HepG2 (cell line): ENCODE measurements at regions not wholly inside any gene's neighbourhood (a gene's known extent, or its start where the extent isn't known, plus 50 kb on each side); places are given as distances from the start of the nearest gene placed in this dataset.

Experiments
- ATAC-seq: fragments of 200-7000 bp; cut with Tn5 transposase; 3 replicates; pipeline ENCODE4 v1.9.1; 2020; ENCODE audit warnings: mild to moderate bottlenecking, moderate library complexity
- BruUV-seq: library from RNA; stranded (reverse); fragments of 400-500 nt; replicated peaks from 2 replicates; lab custom pipeline; 2021; lab: Mats Ljungman, UMichigan
- CTCF ChIA-PET: fragments of 300-600 bp; formaldehyde crosslinking; extraction: SDS; loops from one replicate; lab custom pipeline; 2021; ENCODE audit warnings: low total read pairs, inconsistent platforms, low intra/inter-chr PET ratio; lab: Yijun Ruan, JAX
- POLR2A ChIA-PET: fragments of 350-600 bp; sonication (Branson Sonifier 250); formaldehyde crosslinking; loops from one replicate; lab custom pipeline; 2020; ENCODE audit warnings: antibody characterized with exemption, inconsistent platforms; lab: Yijun Ruan, JAX
- DNase-seq: peaks from one replicate; pipeline ENCODE4 v3.0.0-alpha.2; 2015; ENCODE audit warnings: low spot score
- FAIRE-seq: peaks from 3 replicates; lab custom pipeline; 2011; peaks lifted over from hg19 to GRCh38; lab: Jason Lieb, UNC
- H2AFZ ChIP-seq: one replicate; pipeline ENCODE4 v1.6.1; 2011; ENCODE audit warnings: low read length, inconsistent platforms
- H3K27ac ChIP-seq: fragments of 300-600 bp; 3 replicates; pipeline ENCODE4 v1.8.0; 2011; ENCODE audit warnings: mixed run types, mild to moderate bottlenecking, mixed read lengths, low read length, inconsistent platforms; ENCODE audit not compliant: insufficient read depth; ENCODE audit errors: extremely low read length
- H3K27me3 ChIP-seq, 2 experiments: fragments of 200-600 bp in 1 of 2; 2 replicates in 1 of 2; 3 replicates in 1 of 2; pipeline versions ENCODE4 v1.6.0 to v1.8.0; 2011; ENCODE audit warnings: low read length in 2 of 2, mild to moderate bottlenecking in 2 of 2, moderate library complexity in 2 of 2, inconsistent platforms in 1 of 2; ENCODE audit not compliant: insufficient read depth in 2 of 2, control insufficient read depth in 1 of 2
- H3K36me3 ChIP-seq, 2 experiments: fragments of 200-600 bp in 1 of 2; replicated peaks in 1 of 2; 2 replicates in 1 of 2; 3 replicates in 1 of 2; pipeline versions ENCODE4 v1.5.1 to v1.8.0; 2011; ENCODE audit warnings: low read length in 2 of 2, inconsistent platforms in 1 of 2; ENCODE audit not compliant: insufficient read depth in 2 of 2, control insufficient read depth in 1 of 2
- H3K4me1 ChIP-seq: 2 replicates; pipeline ENCODE4 v1.5.1; 2012; ENCODE audit warnings: low read length, inconsistent platforms; ENCODE audit not compliant: insufficient read depth
- H3K4me2 ChIP-seq: 2 replicates; pipeline ENCODE4 v1.6.0; 2011; ENCODE audit warnings: low read depth, low read length, inconsistent platforms
- H3K4me3 ChIP-seq, 3 experiments: fragments of 200-600 bp in 1 of 3; sonication (generic), shearing (Covaris generic) in 1 of 3; replicated peaks in 1 of 3; 2 replicates each; pipeline ENCODE4 v1.5.1; 2011 to 2016; ENCODE audit warnings: low read length in 3 of 3, inconsistent platforms in 2 of 3, low read depth in 2 of 3, mild to moderate bottlenecking in 2 of 3, control low read depth in 1 of 3, mixed read lengths in 1 of 3; ENCODE audit not compliant: insufficient read depth in 1 of 3
- H3K79me2 ChIP-seq: one replicate; pipeline ENCODE4 v1.6.1; 2011; ENCODE audit warnings: low read length, inconsistent platforms; ENCODE audit not compliant: insufficient read depth
- H3K9ac ChIP-seq: 2 replicates; pipeline ENCODE4 v1.6.0; 2011; ENCODE audit warnings: mild to moderate bottlenecking, low read depth, low read length, inconsistent platforms; ENCODE audit not compliant: insufficient read depth
- H3K9me3 ChIP-seq: 2 replicates; pipeline ENCODE4 v1.5.1; 2012; ENCODE audit warnings: mild to moderate bottlenecking, low read length
- H4K20me1 ChIP-seq: 2 replicates; pipeline ENCODE4 v1.6.0; 2011; ENCODE audit warnings: inconsistent platforms, mild to moderate bottlenecking, low read length, moderate library complexity; ENCODE audit not compliant: insufficient read depth
- CREM ChIP-seq, 2 experiments: sonication (generic) in 1 of 2; formaldehyde crosslinking in 1 of 2; IDR thresholded peaks; 2 replicates each; pipeline versions ENCODE4 v1.4.0 to v1.6.1; 2016 to 2020; ENCODE audit warnings: antibody characterized with exemption in 1 of 2, mild to moderate bottlenecking in 1 of 2, missing genetic modification reagents in 1 of 2
- HHEX ChIP-seq: IDR thresholded peaks from 2 replicates; pipeline ENCODE4 v1.6.1; 2016; ENCODE audit warnings: control low read depth
- JARID2 ChIP-seq: sonication (generic); formaldehyde crosslinking; IDR thresholded peaks from 2 replicates; pipeline ENCODE4 v1.8.1; 2023; ENCODE audit warnings: missing genetic modification reagents, inconsistent platforms; ENCODE audit not compliant: insufficient replicate concordance
- KLF9 ChIP-seq: IDR thresholded peaks from 2 replicates; pipeline ENCODE4 v1.6.1; 2016; ENCODE audit warnings: low read depth
- PHF8 ChIP-seq: sonication (generic); formaldehyde crosslinking; IDR thresholded peaks from 2 replicates; pipeline ENCODE4 v1.5.0; 2020; ENCODE audit warnings: missing genetic modification reagents
- TAF1 ChIP-seq: sonication (generic); formaldehyde crosslinking; IDR thresholded peaks from 2 replicates; pipeline ENCODE4 v1.4.0; 2020; ENCODE audit warnings: missing genetic modification reagents
- TBP ChIP-seq: sonication (generic); formaldehyde crosslinking; IDR thresholded peaks from 2 replicates; pipeline ENCODE4 v1.5.0; 2020; ENCODE audit warnings: missing genetic modification reagents
- ZBTB3 ChIP-seq: sonication (generic); formaldehyde crosslinking; IDR thresholded peaks from 2 replicates; pipeline ENCODE4 v1.4.0; 2020; ENCODE audit warnings: low read depth, mild to moderate bottlenecking, moderate library complexity, missing genetic modification reagents, borderline replicate concordance
- ZFP1 ChIP-seq: IDR thresholded peaks from 2 replicates; pipeline ENCODE4 v1.6.1; 2016
- ZFP62 ChIP-seq: sonication (generic); formaldehyde crosslinking; IDR thresholded peaks from 2 replicates; pipeline ENCODE4 v1.4.0; 2020; ENCODE audit warnings: missing genetic modification reagents
- ZNF496 ChIP-seq: sonication (generic); formaldehyde crosslinking; IDR thresholded peaks from 2 replicates; pipeline ENCODE4 v1.8.1; 2023; ENCODE audit warnings: mild to moderate bottlenecking, moderate library complexity, missing genetic modification reagents; ENCODE audit not compliant: insufficient replicate concordance
- ZNF737 ChIP-seq: sonication (generic); formaldehyde crosslinking; IDR thresholded peaks from 2 replicates; pipeline ENCODE4 v1.5.0; 2020; ENCODE audit warnings: missing genetic modification reagents, mild to moderate bottlenecking, borderline replicate concordance
- ZNF746 ChIP-seq: sonication (generic); formaldehyde crosslinking; IDR thresholded peaks from 2 replicates; pipeline ENCODE4 v1.8.0; 2022; ENCODE audit warnings: mild to moderate bottlenecking, missing genetic modification reagents
- ZNF772 ChIP-seq: sonication (generic); formaldehyde crosslinking; IDR thresholded peaks from 2 replicates; pipeline ENCODE4 v1.5.0; 2020; ENCODE audit warnings: mild to moderate bottlenecking, missing genetic modification reagents
- ZNF850 ChIP-seq: sonication (generic); formaldehyde crosslinking; conservative IDR thresholded peaks from 2 replicates; pipeline ENCODE4 v1.9.0; 2021; ENCODE audit warnings: mild to moderate bottlenecking, missing genetic modification reagents
- whole genome bisulfite sequencing: methylation state at CpG from one replicate; pipeline ENCODE4 v1.1.6; 2017; ENCODE audit warnings: low lambda C conversion rate; 5-methylcytosine and 5-hydroxymethylcytosine counted together
- in situ Hi-C: cut with HindIII; loops from 2 replicates; pipeline ENCODE4 v1.10.0; 2017; ENCODE audit warnings: low pct_unique_long_range_greater_than_20kb; ENCODE audit not compliant: extremely low pct_ligation_motif_present
- intact Hi-C: fragments of 100-400 bp; cut with micrococcal nuclease; formaldehyde crosslinking; loops from one replicate; pipeline ENCODE4 v1.10.0; 2022; ENCODE audit not compliant: unreplicated experiment
- TF ChIP-seq, protein P1 (sequence below): IDR thresholded peaks from 2 replicates; pipeline ENCODE4 v1.6.1; 2016; ENCODE audit warnings: control low read depth
- TF ChIP-seq, protein P2 (sequence below): sonication (generic); formaldehyde crosslinking; IDR thresholded peaks from 2 replicates; pipeline ENCODE4 v1.5.0; 2020; ENCODE audit warnings: missing genetic modification reagents
- TF ChIP-seq, protein P3 (sequence below): sonication (generic); formaldehyde crosslinking; IDR thresholded peaks from 2 replicates; pipeline ENCODE4 v1.5.1; 2020; ENCODE audit warnings: missing genetic modification reagents, mild to moderate bottlenecking, borderline replicate concordance

DNA sequence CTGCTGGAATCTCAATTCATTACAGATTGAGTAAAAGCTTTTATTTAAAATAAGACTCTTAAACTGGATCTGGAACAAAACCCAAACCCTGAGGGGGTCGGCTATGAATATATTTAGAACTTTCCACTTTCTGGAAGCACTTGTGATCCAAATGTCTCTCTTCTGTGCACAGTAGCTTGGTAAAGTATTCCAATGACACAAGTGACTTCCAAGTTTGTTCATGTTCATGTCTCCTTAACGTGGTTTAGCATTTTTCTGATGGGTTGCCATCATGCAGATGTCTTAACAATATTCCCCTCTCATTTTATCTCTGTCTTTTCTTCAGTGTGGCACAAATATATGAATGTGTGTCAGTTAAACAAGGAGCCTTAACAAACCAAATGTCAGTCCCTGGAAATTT lies 191.9 kb upstream of the SORCS1 start:
- no peak overlapping the region for H3K4me3 ChIP-seq
- ChIA-PET CTCF (no interaction called here), POLR2A (no interaction called here)
- TF ChIP-seq ZFP1 (CRISPR knock-in tag) = no peak
- TF ChIP-seq, protein P1, sequence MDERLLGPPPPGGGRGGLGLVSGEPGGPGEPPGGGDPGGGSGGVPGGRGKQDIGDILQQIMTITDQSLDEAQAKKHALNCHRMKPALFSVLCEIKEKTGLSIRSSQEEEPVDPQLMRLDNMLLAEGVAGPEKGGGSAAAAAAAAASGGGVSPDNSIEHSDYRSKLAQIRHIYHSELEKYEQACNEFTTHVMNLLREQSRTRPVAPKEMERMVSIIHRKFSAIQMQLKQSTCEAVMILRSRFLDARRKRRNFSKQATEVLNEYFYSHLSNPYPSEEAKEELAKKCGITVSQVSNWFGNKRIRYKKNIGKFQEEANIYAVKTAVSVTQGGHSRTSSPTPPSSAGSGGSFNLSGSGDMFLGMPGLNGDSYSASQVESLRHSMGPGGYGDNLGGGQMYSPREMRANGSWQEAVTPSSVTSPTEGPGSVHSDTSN (CRISPR knock-in tag) = no peak
- TF ChIP-seq ZNF737 (CRISPR knock-in tag) = no peak
- H4K20me1 ChIP-seq = no peaks in the 10 kb centered on the region
- no peak overlapping the region for H3K4me2 ChIP-seq
- H3K27me3 ChIP-seq = no peaks in the 10 kb centered on the region
- intact Hi-C loops (no loop called here), in situ Hi-C loops (no loop called here)
- WGBS = 6% methylated on average over 2 of the region's 2 CpGs
- H3K36me3 ChIP-seq = no peaks in the 10 kb centered on the region
- ATAC-seq (no peak), FAIRE-seq (no peak), DNase-seq (no peak)
- H3K9me3 ChIP-seq = peaks cover 77% of the 10 kb centered on the region
- no TSS peak for BruUV-seq
- no peaks in the 10 kb centered on the region for H3K79me2 ChIP-seq
- no peak overlapping the region for H3K9ac ChIP-seq
- H3K27ac ChIP-seq = no peak overlapping the region
- no peak overlapping the region for H2AFZ ChIP-seq
- H3K4me1 ChIP-seq = no peaks in the 10 kb centered on the region

DNA sequence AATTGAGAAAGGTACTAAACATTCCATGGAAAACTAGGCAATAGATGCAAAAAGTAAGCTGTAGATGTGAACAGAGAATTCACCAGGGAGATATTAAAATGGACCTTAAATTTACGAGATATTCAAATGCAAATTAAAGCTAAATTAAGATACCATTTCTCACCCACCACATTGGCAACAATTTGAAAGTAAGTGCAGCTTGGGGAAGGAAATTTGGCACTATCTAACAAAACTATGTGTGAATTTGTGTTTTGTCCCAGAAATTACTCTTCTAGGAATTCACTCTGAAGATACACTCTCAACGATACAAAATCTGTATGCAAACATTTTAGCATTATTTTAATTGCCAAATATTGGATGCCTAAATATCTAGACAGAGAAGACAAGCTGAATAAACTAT lies 178.2 kb upstream of the SORCS1 start:
- no peak overlapping the region for H3K4me2 ChIP-seq
- 2% methylated on average over 2 of the region's 2 CpGs for WGBS
- H2AFZ ChIP-seq = no peak overlapping the region
- CTCF ChIA-PET = no interaction called here
- BruUV-seq = no TSS peak
- H3K27me3 ChIP-seq = no peaks in the 10 kb centered on the region; a peak in 1 of 5 replicates
- no peaks in the 10 kb centered on the region for H4K20me1 ChIP-seq
- TF ChIP-seq, protein P2, sequence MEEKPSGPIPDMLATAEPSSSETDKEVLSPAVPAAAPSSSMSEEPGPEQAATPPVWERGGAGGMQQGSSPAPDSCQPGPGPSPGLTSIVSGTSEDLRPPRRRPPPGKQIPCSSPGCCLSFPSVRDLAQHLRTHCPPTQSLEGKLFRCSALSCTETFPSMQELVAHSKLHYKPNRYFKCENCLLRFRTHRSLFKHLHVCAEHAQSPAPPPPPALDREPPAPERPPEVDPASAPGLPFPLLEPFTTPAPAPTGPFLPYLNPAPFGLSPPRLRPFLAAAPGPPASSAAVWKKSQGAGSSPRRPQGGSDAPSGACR (CRISPR knock-in tag) = no peak
- TF ChIP-seq TAF1 (no peak), JARID2 (no peak), CREM (IDR thresholded peaks at IDR 0.05) (no peak), CREM (CRISPR knock-in tag; IDR thresholded peaks at IDR 0.05) (no peak), ZBTB3 (no peak), ZNF746 (CRISPR knock-in tag) (no peak), TBP (no peak), PHF8 (CRISPR knock-in tag) (no peak), ZNF496 (no peak), HHEX (CRISPR knock-in tag) (no peak), ZNF850 (CRISPR knock-in tag) (no peak), ZNF772 (no peak), ZFP62 (no peak), ZFP1 (CRISPR knock-in tag) (no peak), KLF9 (CRISPR knock-in tag) (no peak)
- TF ChIP-seq, protein P3, sequence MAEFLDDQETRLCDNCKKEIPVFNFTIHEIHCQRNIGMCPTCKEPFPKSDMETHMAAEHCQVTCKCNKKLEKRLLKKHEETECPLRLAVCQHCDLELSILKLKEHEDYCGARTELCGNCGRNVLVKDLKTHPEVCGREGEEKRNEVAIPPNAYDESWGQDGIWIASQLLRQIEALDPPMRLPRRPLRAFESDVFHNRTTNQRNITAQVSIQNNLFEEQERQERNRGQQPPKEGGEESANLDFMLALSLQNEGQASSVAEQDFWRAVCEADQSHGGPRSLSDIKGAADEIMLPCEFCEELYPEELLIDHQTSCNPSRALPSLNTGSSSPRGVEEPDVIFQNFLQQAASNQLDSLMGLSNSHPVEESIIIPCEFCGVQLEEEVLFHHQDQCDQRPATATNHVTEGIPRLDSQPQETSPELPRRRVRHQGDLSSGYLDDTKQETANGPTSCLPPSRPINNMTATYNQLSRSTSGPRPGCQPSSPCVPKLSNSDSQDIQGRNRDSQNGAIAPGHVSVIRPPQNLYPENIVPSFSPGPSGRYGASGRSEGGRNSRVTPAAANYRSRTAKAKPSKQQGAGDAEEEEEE (CRISPR knock-in tag) = no peak
- FAIRE-seq (no peak), DNase-seq (no peak), ATAC-seq (no peak)
- no peaks in the 10 kb centered on the region for H3K79me2 ChIP-seq
- H3K9me3 ChIP-seq = peaks cover 86% of the 10 kb centered on the region
- H3K4me1 ChIP-seq = no peaks in the 10 kb centered on the region
- H3K9ac ChIP-seq = no peak overlapping the region
- H3K4me3 ChIP-seq = no peak overlapping the region
- intact Hi-C loops = no loop called here
- in situ Hi-C loops = no loop called here
- no peak overlapping the region for H3K27ac ChIP-seq
- no peaks in the 10 kb centered on the region for H3K36me3 ChIP-seq
- POLR2A ChIA-PET = no interaction called here
